ENCODE measurements at regions not wholly inside any gene's neighbourhood (a gene's known extent, or its start where the extent isn't known, plus 50 kb on each side); places are given as distances from the start of the nearest gene placed in this dataset.

DNA sequence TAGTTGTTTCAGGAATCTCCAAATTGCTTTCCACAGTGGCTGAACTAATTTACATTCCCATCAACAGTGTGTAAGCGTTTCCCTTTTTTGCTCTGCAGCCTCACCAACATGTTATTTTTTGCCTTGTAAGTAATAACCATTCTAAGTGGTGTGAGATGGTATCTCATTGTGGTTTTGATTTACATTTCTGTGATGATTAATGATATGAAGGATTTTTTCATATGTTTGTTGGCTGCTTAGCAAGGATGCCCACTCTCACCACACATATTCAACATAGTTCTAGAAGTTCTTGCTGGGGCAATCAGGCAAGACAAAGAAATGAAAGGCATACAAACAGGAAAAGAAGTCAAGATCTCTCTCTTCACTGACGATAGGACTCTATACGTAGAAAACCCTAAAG is 472.4 kb downstream of the ZNF674 start:
- Histone ChIP-seq H3K4me1 (ENCODE audit: insufficient read depth, low read length, severe bottlenecking) (no peaks in the 10 kb centered on the region), H3F3A (ENCODE audit: insufficient read depth, low read length) (no peaks in the 10 kb centered on the region), H3K79me2 (ENCODE audit: insufficient read depth, low read length) (no peaks in the 10 kb centered on the region), H2AFZ (ENCODE audit: low read length) (no peak overlapping the region), H3K27me3 (ENCODE audit: insufficient read depth, low read length) (no peaks in the 10 kb centered on the region), H3K4me3 (ENCODE audit: low read depth, low read length, poor library complexity, severe bottlenecking) (no peak overlapping the region), H3K36me3 (ENCODE audit: insufficient read depth, low read length) (no peaks in the 10 kb centered on the region), H3K9me3 (ENCODE audit: low read length) (no peaks in the 10 kb centered on the region), H4K20me1 (ENCODE audit: insufficient read depth, low read length) (no peaks in the 10 kb centered on the region), H3K9ac (ENCODE audit: low read length) (no peak overlapping the region), H3K9me2 (ENCODE audit: low read depth, low read length) (no peaks in the 10 kb centered on the region), H3K27ac (ENCODE audit: low read depth, low read length, poor library complexity, severe bottlenecking) (no peak overlapping the region), H3K4me2 (ENCODE audit: low read length) (no peak overlapping the region)
- TF ChIP-seq, protein P1, sequence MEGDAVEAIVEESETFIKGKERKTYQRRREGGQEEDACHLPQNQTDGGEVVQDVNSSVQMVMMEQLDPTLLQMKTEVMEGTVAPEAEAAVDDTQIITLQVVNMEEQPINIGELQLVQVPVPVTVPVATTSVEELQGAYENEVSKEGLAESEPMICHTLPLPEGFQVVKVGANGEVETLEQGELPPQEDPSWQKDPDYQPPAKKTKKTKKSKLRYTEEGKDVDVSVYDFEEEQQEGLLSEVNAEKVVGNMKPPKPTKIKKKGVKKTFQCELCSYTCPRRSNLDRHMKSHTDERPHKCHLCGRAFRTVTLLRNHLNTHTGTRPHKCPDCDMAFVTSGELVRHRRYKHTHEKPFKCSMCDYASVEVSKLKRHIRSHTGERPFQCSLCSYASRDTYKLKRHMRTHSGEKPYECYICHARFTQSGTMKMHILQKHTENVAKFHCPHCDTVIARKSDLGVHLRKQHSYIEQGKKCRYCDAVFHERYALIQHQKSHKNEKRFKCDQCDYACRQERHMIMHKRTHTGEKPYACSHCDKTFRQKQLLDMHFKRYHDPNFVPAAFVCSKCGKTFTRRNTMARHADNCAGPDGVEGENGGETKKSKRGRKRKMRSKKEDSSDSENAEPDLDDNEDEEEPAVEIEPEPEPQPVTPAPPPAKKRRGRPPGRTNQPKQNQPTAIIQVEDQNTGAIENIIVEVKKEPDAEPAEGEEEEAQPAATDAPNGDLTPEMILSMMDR (IDR thresholded peaks at IDR 0.05; ENCODE audit: low read length), result no peak
- no peak for TF ChIP-seq EZH2 (IDR thresholded peaks at IDR 0.05; ENCODE audit: borderline replicate concordance, low read length)

DNA sequence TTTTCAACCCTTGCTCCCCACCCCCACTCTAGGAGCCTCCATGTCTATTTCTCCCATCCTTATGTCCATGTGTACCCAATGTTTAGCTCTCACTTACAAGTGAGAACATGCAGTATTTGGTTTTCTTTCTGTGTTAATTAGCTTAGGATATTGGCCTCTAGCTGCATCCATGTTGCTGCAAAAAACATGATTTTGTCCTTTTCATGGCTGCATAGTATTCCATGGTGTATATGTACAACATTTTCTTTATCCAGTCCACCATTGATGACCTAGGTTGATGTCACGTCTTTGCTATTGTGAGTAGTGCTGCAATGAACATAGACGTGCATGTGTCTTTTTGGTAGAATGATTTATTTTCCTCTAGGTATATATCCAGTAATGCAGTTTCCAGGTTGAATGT is 472.8 kb downstream of the ZNF674 start:
- H3K79me2 ChIP-seq (ENCODE audit: insufficient read depth, low read length), result no peaks in the 10 kb centered on the region
- no peak overlapping the region for H3K27ac ChIP-seq (ENCODE audit: low read depth, low read length, poor library complexity, severe bottlenecking)
- no peaks in the 10 kb centered on the region for H3K4me1 ChIP-seq (ENCODE audit: insufficient read depth, low read length, severe bottlenecking)
- no peak overlapping the region for H3K4me2 ChIP-seq (ENCODE audit: low read length)
- no peaks in the 10 kb centered on the region for H3K9me3 ChIP-seq (ENCODE audit: low read length)
- H2AFZ ChIP-seq (ENCODE audit: low read length), result no peak overlapping the region
- H3K27me3 ChIP-seq (ENCODE audit: insufficient read depth, low read length), result no peaks in the 10 kb centered on the region
- no peaks in the 10 kb centered on the region for H4K20me1 ChIP-seq (ENCODE audit: insufficient read depth, low read length)
- no peaks in the 10 kb centered on the region for H3F3A ChIP-seq (ENCODE audit: insufficient read depth, low read length)
- H3K9ac ChIP-seq (ENCODE audit: low read length), result no peak overlapping the region
- no peak for TF ChIP-seq EZH2 (IDR thresholded peaks at IDR 0.05; ENCODE audit: borderline replicate concordance, low read length)
- TF ChIP-seq, protein P1 (IDR thresholded peaks at IDR 0.05; ENCODE audit: low read length), result no peak
- no peaks in the 10 kb centered on the region for H3K9me2 ChIP-seq (ENCODE audit: low read depth, low read length)
- H3K4me3 ChIP-seq (ENCODE audit: low read depth, low read length, poor library complexity, severe bottlenecking), result no peak overlapping the region
- H3K36me3 ChIP-seq (ENCODE audit: insufficient read depth, low read length), result no peaks in the 10 kb centered on the region

DNA sequence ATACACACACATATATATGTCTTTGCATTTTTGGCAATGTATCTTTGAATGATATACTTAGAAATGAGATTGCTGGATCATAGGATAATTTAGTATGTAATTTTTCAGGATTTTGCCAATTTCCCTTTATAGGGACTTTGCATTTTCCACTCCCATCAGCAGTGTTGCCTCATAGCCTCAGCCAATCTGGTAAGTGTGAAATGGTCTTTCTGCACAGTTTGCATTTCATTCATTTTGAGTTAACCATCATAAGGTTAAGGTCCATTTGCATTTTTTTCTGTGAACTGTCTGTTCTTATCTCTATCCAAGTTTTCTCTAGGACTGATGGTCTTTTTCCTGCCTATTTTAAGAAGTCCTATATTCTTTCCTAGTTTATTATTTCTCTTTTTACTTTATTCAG is 474.8 kb downstream of the ZNF674 start:
- no peak overlapping the region for H2AFZ ChIP-seq (ENCODE audit: low read length)
- H3K4me1 ChIP-seq (ENCODE audit: insufficient read depth, low read length, severe bottlenecking), result no peaks in the 10 kb centered on the region
- no peaks in the 10 kb centered on the region for H3F3A ChIP-seq (ENCODE audit: insufficient read depth, low read length)
- no peaks in the 10 kb centered on the region for H3K36me3 ChIP-seq (ENCODE audit: insufficient read depth, low read length)
- H3K4me2 ChIP-seq (ENCODE audit: low read length), result no peak overlapping the region
- H3K79me2 ChIP-seq (ENCODE audit: insufficient read depth, low read length), result no peaks in the 10 kb centered on the region
- H3K9me2 ChIP-seq (ENCODE audit: low read depth, low read length), result no peaks in the 10 kb centered on the region
- no peaks in the 10 kb centered on the region for H3K9me3 ChIP-seq (ENCODE audit: low read length)
- TF ChIP-seq, protein P1 (IDR thresholded peaks at IDR 0.05; ENCODE audit: low read length), result no peak
- TF ChIP-seq EZH2 (IDR thresholded peaks at IDR 0.05; ENCODE audit: borderline replicate concordance, low read length), result no peak
- H3K9ac ChIP-seq (ENCODE audit: low read length), result no peak overlapping the region
- no peak overlapping the region for H3K27ac ChIP-seq (ENCODE audit: low read depth, low read length, poor library complexity, severe bottlenecking)
- no peak overlapping the region for H3K4me3 ChIP-seq (ENCODE audit: low read depth, low read length, poor library complexity, severe bottlenecking)
- H4K20me1 ChIP-seq (ENCODE audit: insufficient read depth, low read length), result no peaks in the 10 kb centered on the region
- H3K27me3 ChIP-seq (ENCODE audit: insufficient read depth, low read length), result no peaks in the 10 kb centered on the region

Measured in OCI-LY1 (cell line).